HG03457 (cell line): ENCODE measurements at regions not wholly inside any gene's neighbourhood (a gene's known extent, or its start where the extent isn't known, plus 50 kb on each side); places are given as distances from the start of the nearest gene placed in this dataset.

ENCODE experiments used
- ATAC-seq: cut with Tn5 transposase; IDR thresholded peaks from one replicate; pipeline ENCODE4 v1.9.1; 2021; ENCODE audit warnings: moderate number of reproducible peaks; ENCODE audit not compliant: unreplicated experiment

- ATAC-seq = no peak
Observed at GRCh38 chr6:22878324-22878701, 308.9 kb downstream of the HDGFL1 start.

GRCh38 chr6:22878706-22879105 is 309.3 kb downstream of the HDGFL1 start:
- ATAC-seq = no peak

- ATAC-seq = no peak
Observed at GRCh38 chr6:22880686-22881433, 311.5 kb downstream of the HDGFL1 start.

GRCh38 chr6:22882581-22882980 is 313.2 kb downstream of the HDGFL1 start:
- no peak for ATAC-seq

- no peak for ATAC-seq
Observed at GRCh38 chr6:22883061-22883717, 313.8 kb downstream of the HDGFL1 start.

- no peak for ATAC-seq
Observed at GRCh38 chr6:22884456-22884855, 315.1 kb downstream of the HDGFL1 start.

- no peak for ATAC-seq
Observed at GRCh38 chr6:22886650-22887581, 317.6 kb downstream of the HDGFL1 start.

- ATAC-seq = no peak
Observed at GRCh38 chr6:22888163-22888752, 318.9 kb downstream of the HDGFL1 start.

- no peak for ATAC-seq
Observed at GRCh38 chr6:22891934-22892333, 322.6 kb downstream of the HDGFL1 start.

GRCh38 chr6:22892452-22892851 is 323.1 kb downstream of the HDGFL1 start:
- no peak for ATAC-seq

- ATAC-seq = no peak
Observed at GRCh38 chr6:22896696-22897095, 327.3 kb downstream of the HDGFL1 start.

- ATAC-seq = no peak
Observed at GRCh38 chr6:22899426-22899825, 330.1 kb downstream of the HDGFL1 start.

- ATAC-seq = no peak
Observed at GRCh38 chr6:22903826-22904225, 334.5 kb downstream of the HDGFL1 start.

- no peak for ATAC-seq
Observed at GRCh38 chr6:22904431-22904830, 335.1 kb downstream of the HDGFL1 start.

- ATAC-seq = no peak
Observed at GRCh38 chr6:22906091-22906549, 336.8 kb downstream of the HDGFL1 start.

GRCh38 chr6:22907085-22907484 is 337.7 kb downstream of the HDGFL1 start:
- no peak for ATAC-seq

- no peak for ATAC-seq
Observed at GRCh38 chr6:22910370-22910769, 341.0 kb downstream of the HDGFL1 start.

- no peak for ATAC-seq
Observed at GRCh38 chr6:22913612-22914011, 344.2 kb downstream of the HDGFL1 start.

GRCh38 chr6:22917344-22917743 is 348.0 kb downstream of the HDGFL1 start:
- ATAC-seq = no peak

GRCh38 chr6:22921828-22922227 is 352.5 kb downstream of the HDGFL1 start:
- ATAC-seq = no peak

GRCh38 chr6:22925304-22925835 is 356.0 kb downstream of the HDGFL1 start:
- no peak for ATAC-seq
